HUES64 (cell line): ENCODE measurements at regions not wholly inside any gene's neighbourhood (a gene's known extent, or its start where the extent isn't known, plus 50 kb on each side); places are given as distances from the start of the nearest gene placed in this dataset.
A peak's percentile ranks its signal among the peaks of the same experiment; 100 is the strongest.
"Not testable (repeated sequence)": the region's sequence is repeated elsewhere in the genome, so short reads cannot be mapped to it uniquely, and the experiment has no call there.

Experiments
- H3K27ac ChIP-seq: 2 replicates; pipeline ENCODE4 v1.7.0; 2013; ENCODE audit warnings: low read depth, low read length, inconsistent platforms
- H3K27me3 ChIP-seq: 2 replicates; pipeline ENCODE4 v1.6.1; 2013; ENCODE audit warnings: mild to moderate bottlenecking, low read length; ENCODE audit not compliant: insufficient read depth
- H3K36me3 ChIP-seq: 2 replicates; pipeline ENCODE4 v1.6.1; 2013; ENCODE audit warnings: mild to moderate bottlenecking, low read length; ENCODE audit not compliant: insufficient read depth
- H3K4me1 ChIP-seq: 2 replicates; pipeline ENCODE4 v1.6.1; 2013; ENCODE audit warnings: mild to moderate bottlenecking, low read length, moderate library complexity; ENCODE audit not compliant: insufficient read depth
- H3K4me3 ChIP-seq: 2 replicates; pipeline ENCODE4 v1.5.1; 2013; ENCODE audit warnings: mild to moderate bottlenecking, low read length, moderate library complexity
- H3K9ac ChIP-seq: 2 replicates; pipeline ENCODE4 v1.6.1; 2013; ENCODE audit warnings: mild to moderate bottlenecking, low read depth, low read length
- H3K9me3 ChIP-seq: 2 replicates; pipeline ENCODE4 v1.6.1; 2013; ENCODE audit warnings: low read depth, low read length; ENCODE audit not compliant: insufficient read depth
- WGBS: fragments of 150-250, 120-280 bp; methylation state at CpG from one replicate; pipeline ENCODE4 v1.1.7; 2013; ENCODE audit warnings: missing lambda C conversion rate; 5-methylcytosine and 5-hydroxymethylcytosine counted together

DNA sequence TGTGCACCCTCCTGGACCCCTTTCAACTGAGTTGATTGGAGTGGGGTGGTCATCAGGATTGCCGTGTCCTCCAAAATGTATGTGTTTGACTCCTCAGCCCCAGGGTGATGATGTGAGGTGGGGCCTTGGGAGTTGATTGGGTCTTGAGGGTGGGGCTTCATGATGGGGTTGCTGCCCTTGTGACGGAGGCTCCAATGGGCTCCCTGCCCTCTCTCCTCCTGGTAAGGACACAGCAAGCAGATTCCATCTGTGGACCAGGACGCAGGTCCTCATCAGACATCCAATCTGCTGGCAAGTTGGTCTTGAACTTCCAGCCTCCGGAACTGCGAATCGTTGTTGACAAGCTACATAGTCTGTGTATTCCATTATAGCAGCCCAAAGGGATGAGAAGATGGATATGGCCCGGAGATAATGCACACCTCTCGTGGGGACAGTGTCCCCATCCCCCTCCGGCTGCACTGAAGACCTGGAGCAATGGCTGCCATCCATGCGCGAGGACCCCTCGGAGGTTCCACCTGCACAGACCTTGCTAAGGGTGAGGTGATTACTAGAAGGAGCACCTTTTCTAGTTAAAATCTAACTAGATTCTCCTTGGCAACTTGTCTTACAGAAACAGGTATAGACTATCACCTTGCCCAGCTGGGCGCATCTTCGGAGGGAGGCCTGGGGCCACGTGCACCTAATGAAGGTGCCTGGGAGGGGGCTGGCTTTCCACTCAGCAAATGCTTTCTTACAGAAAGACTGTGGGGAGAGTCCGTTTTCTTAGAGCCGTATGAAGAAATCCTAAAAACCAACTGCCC is 75.7 kb upstream of the IRX4 start:
- Histone ChIP-seq H3K9ac (no peak overlapping the region), H3K27me3 (no peaks in the 10 kb centered on the region), H3K4me3 (no peak overlapping the region), H3K4me1 (no peaks in the 10 kb centered on the region), H3K36me3 (no peaks in the 10 kb centered on the region), H3K9me3 (no peaks in the 10 kb centered on the region), H3K27ac (no peak overlapping the region)
- WGBS: 94% methylated on average over 17 of the region's 17 CpGs

DNA sequence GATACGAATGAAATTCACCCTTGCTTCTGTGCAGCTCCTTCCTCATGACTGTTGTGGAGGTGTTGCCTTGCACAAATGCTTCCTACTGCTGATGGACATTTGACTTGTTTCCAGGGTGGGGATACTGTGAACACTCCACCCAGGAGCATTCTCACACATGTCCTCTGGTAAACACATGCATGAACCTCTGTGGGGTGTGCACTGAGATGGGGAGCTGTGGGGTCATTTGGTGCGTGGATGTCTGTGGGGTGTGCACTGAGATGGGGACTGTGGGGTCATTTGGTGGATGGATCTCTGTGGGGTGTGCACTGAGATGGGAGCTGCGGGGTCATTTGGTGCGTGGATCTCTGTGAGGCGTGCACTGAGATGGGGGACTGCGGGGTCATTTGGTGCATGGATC is 72.9 kb upstream of the IRX4 start:
- no peaks in the 10 kb centered on the region for H3K9me3 ChIP-seq
- H3K27ac ChIP-seq: no peak overlapping the region
- H3K9ac ChIP-seq: no peak overlapping the region
- 96% methylated on average over 6 of the region's 6 CpGs for WGBS
- H3K27me3 ChIP-seq: no peaks in the 10 kb centered on the region
- H3K36me3 ChIP-seq: no peaks in the 10 kb centered on the region
- no peak overlapping the region for H3K4me3 ChIP-seq
- H3K4me1 ChIP-seq: peaks cover 8% of the 10 kb centered on the region

DNA sequence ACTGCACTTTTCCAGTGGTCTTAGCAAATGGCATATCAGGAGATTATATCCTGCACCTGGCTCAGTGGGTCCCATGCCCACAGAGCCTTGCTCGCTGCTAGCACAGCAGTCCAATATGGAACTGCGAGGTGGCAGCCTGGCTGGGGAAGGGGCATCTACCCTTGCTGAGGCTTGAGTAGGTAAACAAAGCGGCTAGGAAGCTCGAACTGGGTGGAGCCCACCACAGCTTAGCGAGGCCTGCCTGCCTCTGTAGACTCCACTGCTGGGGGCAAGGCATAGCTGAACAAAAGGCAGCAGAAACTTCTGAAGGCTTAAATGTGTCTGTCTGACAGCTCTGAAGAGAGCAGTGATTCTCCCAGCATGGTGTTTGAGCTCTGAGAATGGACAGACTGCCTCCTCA is 71.0 kb upstream of the IRX4 start:
- H3K27me3 ChIP-seq, H3K27ac ChIP-seq, H3K9ac ChIP-seq, H3K4me3 ChIP-seq, H3K9me3 ChIP-seq, H3K4me1 ChIP-seq, H3K36me3 ChIP-seq: not testable (repeated sequence)
- 77% methylated on average over 5 of the region's 5 CpGs for WGBS

DNA sequence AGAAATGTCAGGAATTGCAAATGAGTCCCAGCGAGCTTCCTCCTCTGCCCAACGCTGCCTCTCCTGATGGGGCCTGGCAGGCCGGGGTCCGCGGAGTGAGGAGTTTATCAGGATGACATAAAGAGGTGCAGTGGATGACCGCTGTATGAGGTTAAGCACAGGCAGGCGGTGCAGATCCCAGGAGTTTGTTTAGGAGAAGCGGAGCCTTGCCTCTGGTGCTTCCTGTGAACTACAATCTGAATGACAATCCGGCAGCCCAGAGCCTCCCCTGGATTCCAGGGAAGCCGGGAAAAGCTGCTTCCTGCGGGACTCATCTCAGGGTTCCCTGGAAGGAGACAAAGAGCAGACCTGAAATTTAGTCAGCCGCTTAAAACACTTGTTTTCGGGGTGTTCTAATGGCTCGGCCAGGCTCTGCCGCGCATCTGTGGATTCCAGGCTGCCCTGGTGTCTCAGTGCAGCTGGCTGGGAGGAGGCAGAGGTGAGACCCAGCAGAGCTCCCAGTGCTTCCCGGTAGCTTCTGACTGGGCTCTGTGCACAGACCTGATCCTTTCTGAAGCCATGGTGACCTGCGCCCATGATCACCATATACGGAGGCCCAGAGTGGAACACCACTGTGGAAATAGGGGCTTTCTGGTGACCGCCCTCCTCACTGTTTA is 69.8 kb upstream of the IRX4 start:
- H3K4me1 ChIP-seq: peaks cover 8% of the 10 kb centered on the region
- WGBS: 19% methylated on average over 20 of the region's 20 CpGs
- H3K27me3 ChIP-seq: no peaks in the 10 kb centered on the region
- H3K4me3 ChIP-seq: 0 out of 2 replicates have a peak overlapping the region, but pooled peaks have one; percentile 1
- H3K9me3 ChIP-seq: no peaks in the 10 kb centered on the region
- H3K9ac ChIP-seq: 0 out of 2 replicates have a peak overlapping the region, but pooled peaks have one; percentile 10
- peak overlapping the region; percentile 57; the same call in 1 of the 2 replicates for H3K27ac ChIP-seq
- no peaks in the 10 kb centered on the region for H3K36me3 ChIP-seq

DNA sequence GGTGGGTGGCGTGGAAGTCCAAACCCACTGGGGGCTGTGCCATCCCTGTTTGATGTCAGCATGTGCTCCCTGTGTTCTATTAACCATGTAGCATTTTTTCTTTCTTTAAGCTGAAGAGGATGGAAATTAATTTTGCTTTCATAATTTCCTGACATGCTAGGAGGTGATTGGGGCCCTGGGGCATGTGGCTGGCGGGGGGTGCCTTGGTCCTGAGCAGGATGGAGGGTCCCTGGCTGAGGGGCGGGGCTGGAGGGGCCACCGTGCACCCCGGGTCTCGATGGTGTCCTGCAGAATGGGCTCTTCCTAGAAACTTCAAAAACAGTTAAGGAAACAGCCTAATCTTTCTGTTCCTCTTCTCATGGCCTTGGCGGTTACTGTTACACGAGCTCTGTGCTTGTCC is 69.3 kb upstream of the IRX4 start:
- 56% methylated on average over 8 of the region's 8 CpGs for WGBS
- H3K4me3 ChIP-seq: 0 out of 2 replicates have a peak overlapping the region, but pooled peaks have one; percentile 1
- H3K27ac ChIP-seq: peak overlapping the region; percentile 57; the same call in 1 of the 2 replicates
- H3K4me1 ChIP-seq: peaks cover 8% of the 10 kb centered on the region
- H3K27me3 ChIP-seq: no peaks in the 10 kb centered on the region
- H3K36me3 ChIP-seq: no peaks in the 10 kb centered on the region
- H3K9me3 ChIP-seq: no peaks in the 10 kb centered on the region
- 0 out of 2 replicates have a peak overlapping the region, but pooled peaks have one; percentile 10 for H3K9ac ChIP-seq

DNA sequence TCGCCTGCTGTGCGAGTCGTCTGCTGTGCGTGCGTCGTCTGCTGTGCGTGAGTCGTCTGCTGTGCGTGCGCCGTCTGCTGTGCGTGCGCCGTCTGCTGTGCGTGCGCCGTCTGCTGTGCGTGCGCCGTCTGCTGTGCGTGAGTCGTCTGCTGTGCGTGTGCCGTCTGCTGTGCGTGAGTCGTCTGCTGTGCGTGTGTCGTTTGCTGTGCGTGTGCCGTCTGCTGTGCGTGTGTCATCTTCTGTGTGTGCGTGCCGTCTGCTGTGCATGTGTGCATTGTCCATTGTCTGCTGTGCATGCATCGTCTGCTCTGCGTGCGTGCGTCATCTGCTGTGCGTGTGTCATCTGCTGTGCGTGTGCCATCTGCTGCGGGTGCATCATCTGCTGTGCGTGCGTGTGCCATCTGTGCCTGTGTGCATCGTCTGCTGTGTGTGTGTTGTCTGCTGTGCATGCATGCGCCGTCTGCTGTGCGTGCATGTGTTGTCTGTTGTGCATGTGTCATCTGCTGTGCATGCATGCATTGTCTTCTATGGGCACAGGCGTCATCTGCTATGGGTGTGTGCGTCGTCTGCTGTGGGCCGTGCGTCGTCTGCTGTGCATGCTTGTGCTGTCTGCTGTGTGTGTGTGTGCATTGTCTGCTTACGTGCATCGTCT is 68.6 kb upstream of the IRX4 start:
- Histone ChIP-seq H3K27me3 (no peaks in the 10 kb centered on the region), H3K36me3 (no peaks in the 10 kb centered on the region), H3K4me1 (peaks cover 8% of the 10 kb centered on the region), H3K27ac (no peak overlapping the region), H3K4me3 (no peak overlapping the region), H3K9me3 (no peaks in the 10 kb centered on the region), H3K9ac (no peak overlapping the region)
- WGBS: 95% methylated on average over 54 of the region's 54 CpGs

DNA sequence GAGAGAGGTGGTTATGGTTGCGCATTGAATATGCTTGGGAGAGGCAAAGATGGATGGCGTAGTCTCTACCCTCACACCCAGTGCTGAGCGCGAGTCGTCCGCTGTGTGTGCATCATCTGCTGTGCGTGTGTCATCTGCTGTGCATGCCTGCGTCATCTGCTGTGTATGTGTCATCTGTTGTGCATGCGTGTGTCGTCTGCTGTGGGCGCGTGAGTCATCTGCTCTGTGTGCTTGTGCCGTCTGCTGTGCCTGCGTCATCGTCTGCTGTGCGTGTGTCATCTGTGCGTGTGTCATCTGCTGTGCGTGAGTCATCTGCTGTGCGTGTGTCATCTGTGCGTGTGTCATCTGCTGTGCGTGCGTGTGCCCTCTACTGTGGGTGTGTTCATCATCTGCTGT is 68.0 kb upstream of the IRX4 start:
- Histone ChIP-seq H3K4me3 (no peak overlapping the region), H3K9me3 (no peaks in the 10 kb centered on the region), H3K27ac (no peak overlapping the region), H3K36me3 (no peaks in the 10 kb centered on the region), H3K9ac (no peak overlapping the region), H3K27me3 (no peaks in the 10 kb centered on the region), H3K4me1 (peaks cover 8% of the 10 kb centered on the region)
- 97% methylated on average over 22 of the region's 22 CpGs for WGBS

DNA sequence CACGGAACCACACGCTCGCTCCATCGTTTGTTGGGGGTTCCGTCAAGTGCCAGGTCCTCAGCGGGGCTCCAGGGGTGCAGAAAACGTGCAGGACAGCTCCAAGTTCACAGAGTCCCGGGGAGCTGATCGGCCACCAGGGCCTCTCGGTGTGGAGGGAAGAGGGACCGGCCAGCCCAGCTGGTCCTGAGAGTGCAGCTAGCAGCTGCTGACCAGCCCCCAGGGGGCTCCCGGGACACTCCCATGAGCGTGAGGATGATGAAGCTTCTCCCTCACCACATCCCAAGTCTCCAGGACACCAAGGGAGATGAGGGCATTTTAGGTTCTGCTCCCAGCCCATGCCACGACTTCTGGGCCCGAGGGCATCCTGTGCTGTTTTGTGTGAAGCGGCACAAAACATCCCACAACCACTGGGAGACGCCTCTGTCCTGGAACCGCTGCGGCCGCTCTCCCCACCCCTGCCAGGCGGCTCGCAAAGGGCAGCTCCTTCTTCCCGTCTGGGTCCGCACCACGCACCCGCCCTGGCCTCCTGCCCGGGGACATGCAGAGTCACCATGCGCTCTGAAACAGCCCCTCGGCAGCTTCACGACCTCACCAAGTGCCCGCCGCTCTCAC is 67.5 kb upstream of the IRX4 start:
- H3K9ac ChIP-seq: no peak overlapping the region
- WGBS: 89% methylated on average over 32 of the region's 32 CpGs
- H3K36me3 ChIP-seq: no peaks in the 10 kb centered on the region
- peaks cover 8% of the 10 kb centered on the region for H3K4me1 ChIP-seq
- no peaks in the 10 kb centered on the region for H3K27me3 ChIP-seq
- H3K9me3 ChIP-seq: no peaks in the 10 kb centered on the region
- H3K27ac ChIP-seq: no peak overlapping the region
- H3K4me3 ChIP-seq: no peak overlapping the region

DNA sequence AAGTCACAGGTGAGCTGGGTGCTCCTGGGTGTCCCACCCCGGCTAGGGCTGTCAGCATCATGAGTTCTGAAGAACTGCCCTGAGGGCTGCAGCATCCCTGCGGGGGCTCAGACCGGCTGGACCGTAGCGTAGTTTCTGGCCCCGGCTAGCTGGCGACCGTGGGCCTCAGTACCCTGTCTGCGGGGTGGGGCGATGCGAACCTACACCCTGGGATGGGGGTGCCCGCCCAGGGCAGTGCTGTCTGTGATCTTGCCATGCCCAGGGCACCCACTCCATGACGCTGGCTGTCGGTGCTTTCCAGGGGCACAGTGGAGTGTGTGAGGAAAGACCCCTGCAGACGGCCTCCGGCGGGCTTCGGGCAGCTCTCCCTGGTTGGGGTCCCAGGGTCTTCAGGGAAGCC is 66.5 kb upstream of the IRX4 start:
- WGBS: 94% methylated on average over 18 of the region's 18 CpGs
- Histone ChIP-seq H3K4me1 (peaks cover 8% of the 10 kb centered on the region), H3K9me3 (no peaks in the 10 kb centered on the region), H3K27ac (no peak overlapping the region), H3K4me3 (no peak overlapping the region), H3K9ac (no peak overlapping the region), H3K27me3 (0 out of 2 replicates have a peak, but pooled peaks cover 2% of the 10 kb centered on the region), H3K36me3 (no peaks in the 10 kb centered on the region)

DNA sequence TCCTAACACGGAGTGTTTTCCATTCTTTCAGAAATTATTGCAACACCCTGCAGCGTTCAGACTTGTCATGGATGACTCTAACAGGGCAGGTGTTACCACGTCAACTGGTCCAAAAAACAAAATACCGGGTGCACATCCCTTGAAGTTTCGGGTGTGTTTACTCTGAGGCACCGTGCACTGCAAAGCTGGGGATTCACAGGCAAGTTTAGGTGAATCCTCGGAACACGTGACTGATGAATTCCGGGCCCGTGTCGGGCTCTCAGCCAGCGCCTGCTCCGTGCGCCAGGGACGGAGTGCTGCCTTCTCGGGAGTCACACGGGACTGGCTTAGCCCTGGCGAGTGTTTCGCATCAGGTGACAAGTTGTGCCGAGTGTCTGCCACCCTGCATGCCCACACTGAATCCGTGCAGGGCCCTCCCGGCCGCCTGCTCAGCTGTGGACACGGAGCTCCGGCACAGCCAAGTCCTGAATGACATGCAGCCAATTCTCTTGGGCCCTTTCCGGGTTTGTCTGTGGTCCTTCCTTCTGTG is 66.0 kb upstream of the IRX4 start:
- no peak overlapping the region for H3K9ac ChIP-seq
- no peak overlapping the region for H3K27ac ChIP-seq
- 89% methylated on average over 26 of the region's 26 CpGs for WGBS
- no peak overlapping the region for H3K4me3 ChIP-seq
- no peaks in the 10 kb centered on the region for H3K36me3 ChIP-seq
- H3K4me1 ChIP-seq: peaks cover 8% of the 10 kb centered on the region
- no peaks in the 10 kb centered on the region for H3K9me3 ChIP-seq
- H3K27me3 ChIP-seq: 0 out of 2 replicates have a peak, but pooled peaks cover 2% of the 10 kb centered on the region
